SJSA1 (cell line): ENCODE measurements at regions not wholly inside any gene's neighbourhood (a gene's known extent, or its start where the extent isn't known, plus 50 kb on each side); places are given as distances from the start of the nearest gene placed in this dataset.

Source experiments
- DNase-seq, 2 experiments: peaks; one replicate each; pipeline ENCODE4 v3.0.0-alpha.2; 2015 to 2020; ENCODE audit warnings: low spot score in 2 of 2, low read depth in 1 of 2
- H3K27ac ChIP-seq: fragments of 250-450 bp; sonication (Bioruptor Pico); 2 replicates; pipeline ENCODE4 v1.5.1; 2020; ENCODE audit warnings: mild to moderate bottlenecking, moderate library complexity
- H3K27me3 ChIP-seq: fragments of 250-450 bp; sonication (Bioruptor Pico); replicated peaks from 2 replicates; pipeline ENCODE4 v1.5.1; 2020; ENCODE audit warnings: mild to moderate bottlenecking, moderate library complexity
- H3K36me3 ChIP-seq: fragments of 250-450 bp; sonication (Bioruptor Pico); 2 replicates; pipeline ENCODE4 v1.5.1; 2020; ENCODE audit warnings: mild to moderate bottlenecking
- H3K4me1 ChIP-seq: fragments of 250-450 bp; sonication (Bioruptor Pico); replicated peaks from 2 replicates; pipeline ENCODE4 v1.6.1; 2021; ENCODE audit warnings: mild to moderate bottlenecking
- H3K4me3 ChIP-seq: fragments of 250-450 bp; sonication (Bioruptor Pico); 2 replicates; pipeline ENCODE4 v1.5.1; 2020; ENCODE audit warnings: mild to moderate bottlenecking
- H3K9me3 ChIP-seq: fragments of 250-450 bp; sonication (Bioruptor Pico); replicated peaks from 2 replicates; pipeline ENCODE4 v1.5.1; 2020; ENCODE audit warnings: mild to moderate bottlenecking

DNA sequence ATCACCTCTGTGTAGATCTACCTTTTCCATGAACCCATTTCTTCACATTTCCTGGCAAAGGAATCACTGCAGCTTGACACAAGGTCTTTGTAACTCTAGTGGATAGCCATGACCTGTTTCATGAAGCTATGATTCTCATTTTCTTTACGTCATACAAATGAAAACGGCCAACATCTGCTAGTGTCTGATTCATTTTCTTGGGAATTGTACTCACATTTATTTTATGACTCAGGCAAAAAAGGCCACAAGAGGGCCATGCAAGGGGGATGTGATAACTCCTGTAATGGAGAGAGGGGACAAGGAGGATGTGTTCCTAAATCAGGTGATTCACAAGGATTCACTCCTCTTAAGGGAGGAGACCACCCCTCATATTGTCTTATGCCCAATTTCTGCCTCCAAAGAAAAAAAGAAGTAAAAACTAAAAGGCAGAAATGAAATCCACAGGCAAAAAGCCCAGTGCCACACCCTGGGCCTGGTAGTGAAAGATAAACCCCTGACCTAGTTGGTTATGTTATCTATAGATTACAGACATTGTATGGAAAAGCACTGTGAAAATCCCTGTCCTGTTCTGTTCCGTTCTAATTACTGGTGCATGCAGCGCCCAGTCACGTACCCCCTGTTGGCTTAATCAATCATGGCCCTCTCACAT is 249.9 kb downstream of the IPMK start:
- Histone ChIP-seq H3K9me3 (no peaks in the 10 kb centered on the region), H3K27ac (no peak overlapping the region), H3K36me3 (no peaks in the 10 kb centered on the region), H3K27me3 (no peaks in the 10 kb centered on the region), H3K4me3 (no peak overlapping the region), H3K4me1 (peaks cover 6% of the 10 kb centered on the region)
- no peak for DNase-seq

DNA sequence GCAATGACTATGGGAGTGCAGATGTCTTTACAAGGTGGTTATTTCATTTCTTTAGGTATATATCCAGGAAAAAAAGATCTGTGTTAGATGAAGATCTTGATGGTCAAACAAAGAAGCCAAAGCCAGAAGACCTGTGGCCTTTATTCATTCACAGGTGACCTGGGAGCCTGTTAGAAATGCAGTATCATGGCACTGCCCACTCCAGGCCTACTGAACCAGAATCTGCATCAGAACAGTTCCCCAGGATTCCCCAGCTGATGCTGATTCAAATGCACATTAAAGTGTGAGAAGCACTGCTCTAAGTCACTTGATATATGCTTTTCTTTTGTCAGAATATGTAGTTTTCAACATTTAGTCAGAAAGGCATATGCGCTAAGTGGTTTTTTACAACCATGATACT is 251.1 kb downstream of the IPMK start:
- DNase-seq = no peak
- Histone ChIP-seq H3K36me3 (no peaks in the 10 kb centered on the region), H3K27me3 (no peaks in the 10 kb centered on the region), H3K4me3 (no peak overlapping the region), H3K27ac (no peak overlapping the region), H3K4me1 (0 out of 2 replicates have a peak, but pooled peaks cover 3% of the 10 kb centered on the region), H3K9me3 (no peaks in the 10 kb centered on the region)

DNA sequence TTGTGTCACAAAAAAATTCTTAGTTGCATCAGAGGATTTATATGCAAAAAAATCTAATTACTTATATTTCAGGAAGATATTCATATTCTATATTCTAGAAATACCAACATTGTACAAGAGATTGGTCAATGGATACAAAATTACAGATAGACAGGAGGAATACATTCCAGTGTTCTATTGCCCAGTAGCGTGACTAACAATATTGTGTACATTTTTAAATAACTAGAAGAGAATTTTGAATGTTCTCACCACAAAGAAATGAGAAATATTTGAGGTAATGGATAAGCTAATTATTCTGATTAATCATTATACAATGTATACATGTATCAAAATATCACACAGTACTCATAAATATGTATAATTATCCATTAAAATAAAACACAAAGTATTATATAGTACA is 253.3 kb downstream of the IPMK start:
- Histone ChIP-seq H3K27me3 (no peaks in the 10 kb centered on the region), H3K9me3 (no peaks in the 10 kb centered on the region), H3K36me3 (no peaks in the 10 kb centered on the region), H3K4me3 (no peak overlapping the region), H3K4me1 (0 out of 2 replicates have a peak, but pooled peaks cover 3% of the 10 kb centered on the region), H3K27ac (no peak overlapping the region)
- DNase-seq = no peak

DNA sequence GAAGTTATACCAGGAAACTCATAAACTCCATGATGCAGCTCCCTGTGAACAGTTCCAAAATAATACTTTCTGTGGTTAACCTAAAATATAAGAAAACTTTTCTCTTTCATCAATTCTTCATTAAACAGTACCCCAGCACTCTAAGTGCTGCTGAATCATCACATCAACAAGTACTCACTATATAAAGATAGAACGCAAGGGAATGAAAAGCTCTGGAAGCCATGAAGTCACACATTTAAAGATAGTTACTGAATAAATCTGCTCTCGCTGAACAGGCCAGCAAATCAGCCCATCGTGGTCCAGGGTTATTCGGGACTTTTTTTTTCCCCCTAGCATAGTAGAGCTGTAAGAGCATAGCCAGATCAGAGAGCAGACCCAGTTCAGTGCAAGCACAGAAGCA is 254.3 kb downstream of the IPMK start:
- Histone ChIP-seq H3K4me1 (0 out of 2 replicates have a peak, but pooled peaks cover 3% of the 10 kb centered on the region), H3K9me3 (no peaks in the 10 kb centered on the region), H3K4me3 (no peak overlapping the region), H3K27me3 (no peaks in the 10 kb centered on the region), H3K27ac (no peak overlapping the region), H3K36me3 (no peaks in the 10 kb centered on the region)
- no peak for DNase-seq

DNA sequence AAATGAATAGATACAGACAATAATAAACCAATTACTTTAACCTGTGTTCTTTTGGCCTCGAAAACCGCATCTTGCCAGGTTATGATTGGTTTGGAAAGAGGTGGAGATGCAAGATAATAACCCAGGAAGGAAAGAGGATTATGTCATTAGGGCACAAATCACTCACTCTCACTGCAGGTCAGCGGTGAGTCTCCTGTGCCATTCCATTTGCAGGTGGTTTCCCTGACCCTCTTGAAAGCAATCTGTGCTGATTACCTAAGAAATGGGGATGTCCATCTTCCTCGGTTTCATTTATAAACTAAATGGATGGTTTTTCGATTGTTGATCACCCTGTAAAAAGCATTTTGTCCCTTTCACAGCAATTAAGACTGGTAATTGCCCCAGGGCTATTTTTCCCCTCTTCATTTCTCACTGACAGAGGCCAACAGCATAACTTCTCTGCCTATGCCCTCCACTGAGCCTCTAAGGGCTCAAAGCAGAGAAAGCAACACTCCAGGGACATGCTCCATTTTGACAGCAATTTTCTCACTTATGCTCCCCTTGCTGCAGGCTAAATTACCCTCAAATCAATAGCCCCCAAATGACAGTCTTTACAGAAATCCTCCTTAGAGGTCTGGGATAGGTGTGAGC is 257.5 kb downstream of the IPMK start:
- DNase-seq = no peak
- H3K9me3 ChIP-seq = no peaks in the 10 kb centered on the region
- no peak overlapping the region for H3K27ac ChIP-seq
- H3K27me3 ChIP-seq = no peaks in the 10 kb centered on the region; the same call in 1 of the 2 replicates
- H3K4me1 ChIP-seq = no peaks in the 10 kb centered on the region
- H3K4me3 ChIP-seq = no peak overlapping the region
- no peaks in the 10 kb centered on the region for H3K36me3 ChIP-seq

DNA sequence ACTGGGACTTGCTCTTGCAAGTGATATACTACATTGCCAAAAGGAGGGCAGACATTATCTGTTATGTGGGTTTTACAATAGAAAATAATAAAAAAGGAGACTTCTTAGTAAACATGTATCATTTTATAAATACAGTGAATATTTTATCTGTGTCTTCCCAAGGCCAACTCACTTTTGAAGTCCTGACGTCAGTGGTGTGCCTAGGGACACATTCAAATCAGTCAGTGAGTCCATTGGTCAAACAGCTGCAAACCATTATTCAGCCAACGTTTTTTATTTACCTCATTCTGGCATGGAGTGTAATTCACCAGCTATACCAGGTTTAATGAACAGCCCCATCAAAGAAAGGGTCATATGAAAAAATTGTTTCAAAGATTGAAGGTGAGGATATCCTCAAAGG is 263.7 kb downstream of the IPMK start:
- H3K4me3 ChIP-seq = no peak overlapping the region
- no peak for DNase-seq

DNA sequence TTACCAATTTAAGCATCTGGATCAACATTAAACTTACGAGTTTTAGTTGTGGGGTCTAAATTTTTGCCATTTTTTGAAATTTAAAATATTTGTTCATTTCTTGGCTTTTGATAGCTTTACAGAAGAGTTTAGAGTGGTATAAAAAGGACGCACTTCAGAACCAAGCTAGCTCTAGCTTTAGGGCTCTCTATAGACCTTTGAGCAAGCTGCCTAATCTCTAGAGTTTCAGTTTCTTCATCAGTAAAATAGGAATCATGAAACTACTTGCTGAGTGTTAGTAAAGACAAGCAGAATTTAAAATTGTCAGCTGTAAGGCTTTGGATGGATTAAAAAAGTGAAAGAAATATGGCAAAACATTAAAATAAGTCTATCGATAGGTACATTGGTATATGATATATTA is 266.5 kb downstream of the IPMK start:
- no peak overlapping the region for H3K27ac ChIP-seq
- H3K4me3 ChIP-seq = no peak overlapping the region
- no peaks in the 10 kb centered on the region for H3K9me3 ChIP-seq
- DNase-seq = no peak
- H3K27me3 ChIP-seq = no peaks in the 10 kb centered on the region
- H3K4me1 ChIP-seq = no peaks in the 10 kb centered on the region
- no peaks in the 10 kb centered on the region for H3K36me3 ChIP-seq

More for the DNA sequence above, 263.7 kb downstream of the IPMK start:
- no peaks in the 10 kb centered on the region for H3K36me3 ChIP-seq
- H3K27me3 ChIP-seq = no peaks in the 10 kb centered on the region; the same call in 1 of the 2 replicates
- H3K9me3 ChIP-seq = no peaks in the 10 kb centered on the region
- H3K27ac ChIP-seq = no peak overlapping the region
- no peaks in the 10 kb centered on the region for H3K4me1 ChIP-seq

DNA sequence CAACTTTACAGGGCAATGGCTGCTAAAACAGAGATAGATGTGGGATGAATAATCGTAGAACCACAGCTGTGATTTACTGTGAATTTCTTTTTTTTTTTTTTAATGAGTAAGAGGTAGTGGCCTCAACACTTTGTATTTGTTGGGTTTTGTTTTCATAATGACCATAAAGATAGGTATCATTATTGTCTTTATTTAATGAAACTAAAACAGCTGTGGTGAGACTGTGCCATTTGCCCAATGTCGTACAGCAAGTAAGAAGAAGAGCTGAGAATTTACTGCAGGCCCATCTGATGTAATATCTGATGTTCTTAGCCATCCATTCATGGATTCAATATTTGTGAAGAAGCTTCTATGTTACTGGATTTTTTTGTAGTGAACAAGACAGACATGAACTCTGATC is 271.2 kb downstream of the IPMK start:
- Histone ChIP-seq H3K27me3 (no peaks in the 10 kb centered on the region), H3K4me1 (peaks cover 11% of the 10 kb centered on the region), H3K9me3 (no peaks in the 10 kb centered on the region), H3K4me3 (no peak overlapping the region), H3K36me3 (no peaks in the 10 kb centered on the region), H3K27ac (no peak overlapping the region)
- DNase-seq = no peak

DNA sequence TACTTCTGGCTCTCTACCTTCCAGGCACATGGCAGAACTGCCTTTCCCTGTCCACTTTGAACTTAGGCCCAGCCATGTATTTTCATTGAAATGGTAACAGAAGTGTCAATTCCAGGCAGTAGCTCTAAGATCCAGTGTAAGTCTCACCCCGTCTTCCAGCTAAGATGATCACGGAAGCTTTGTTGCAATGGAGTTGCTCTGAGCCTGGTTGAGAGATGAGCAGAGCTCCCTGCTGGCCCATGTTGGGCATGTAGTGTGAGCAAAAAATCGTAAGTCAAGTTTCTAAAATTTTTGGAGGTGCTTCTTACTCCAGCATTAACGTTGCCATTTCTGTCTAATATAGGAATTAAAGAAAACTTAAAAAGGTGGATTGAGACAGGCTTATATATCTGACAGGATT is 274.4 kb downstream of the IPMK start:
- peaks cover 11% of the 10 kb centered on the region for H3K4me1 ChIP-seq
- no peaks in the 10 kb centered on the region for H3K9me3 ChIP-seq
- no peak for DNase-seq
- no peak overlapping the region for H3K4me3 ChIP-seq
- H3K36me3 ChIP-seq = no peaks in the 10 kb centered on the region
- H3K27me3 ChIP-seq = no peaks in the 10 kb centered on the region
- H3K27ac ChIP-seq = no peak overlapping the region

DNA sequence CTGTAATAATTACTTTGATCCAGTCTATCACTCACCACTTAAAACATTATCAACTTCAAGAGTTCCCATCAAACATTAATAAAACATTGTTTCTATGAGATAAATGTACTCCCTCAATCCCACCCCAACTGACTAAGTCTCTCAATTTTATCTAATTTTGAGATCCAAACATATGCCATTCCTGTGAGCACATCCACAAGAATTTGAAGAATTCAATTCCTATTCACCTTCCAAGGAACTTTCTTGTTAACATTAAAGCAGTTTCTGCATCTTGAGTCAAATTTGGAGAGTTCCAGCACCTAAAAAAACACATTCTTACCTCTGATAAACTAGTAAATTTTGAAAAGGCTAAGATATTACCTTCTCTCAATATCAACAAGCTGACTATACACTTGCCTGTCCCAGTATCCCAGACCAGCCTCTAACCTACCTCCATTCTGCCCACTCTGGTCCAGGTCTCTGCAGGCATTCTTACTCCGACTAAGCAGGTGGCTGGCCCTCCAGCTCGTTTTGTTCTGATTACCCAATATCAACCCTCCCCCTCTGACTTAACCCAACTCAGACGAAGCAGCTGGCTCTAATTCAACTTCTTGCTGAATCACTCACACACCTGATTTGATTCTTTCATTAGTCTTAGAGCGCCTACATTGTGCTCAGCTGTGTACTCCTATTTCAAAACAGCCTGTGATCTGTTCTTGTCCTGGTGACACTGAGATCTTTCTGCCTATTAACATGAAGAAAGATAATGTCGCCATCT is 275.2 kb downstream of the IPMK start:
- Histone ChIP-seq H3K27ac (no peak overlapping the region), H3K9me3 (no peaks in the 10 kb centered on the region), H3K36me3 (no peaks in the 10 kb centered on the region), H3K4me1 (peaks cover 11% of the 10 kb centered on the region), H3K27me3 (no peaks in the 10 kb centered on the region), H3K4me3 (no peak overlapping the region)
- DNase-seq = peak in 1 of 2 experiments; percentile 11

DNA sequence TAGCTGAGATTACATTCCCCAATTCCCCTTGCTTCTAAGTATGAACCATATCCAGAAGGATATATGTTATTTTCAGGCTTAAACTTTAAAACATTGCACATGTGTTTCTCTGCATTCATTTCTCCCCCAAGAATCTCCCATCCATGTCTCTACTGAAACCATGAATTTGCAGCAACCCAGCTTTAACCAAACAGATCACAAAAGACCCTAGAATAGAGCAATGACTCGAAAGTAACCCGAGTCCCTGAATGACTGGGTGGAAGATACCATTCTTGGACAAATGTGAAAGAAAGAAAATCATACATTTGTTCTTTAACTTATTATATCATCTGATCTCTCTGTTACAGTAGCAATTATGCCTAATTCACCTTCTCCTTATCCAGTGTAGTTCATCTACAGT is 278.7 kb downstream of the IPMK start:
- Histone ChIP-seq H3K4me1 (peaks cover 11% of the 10 kb centered on the region), H3K4me3 (no peak overlapping the region), H3K9me3 (no peaks in the 10 kb centered on the region), H3K27ac (no peak overlapping the region), H3K27me3 (no peaks in the 10 kb centered on the region), H3K36me3 (no peaks in the 10 kb centered on the region)
- no peak for DNase-seq

DNA sequence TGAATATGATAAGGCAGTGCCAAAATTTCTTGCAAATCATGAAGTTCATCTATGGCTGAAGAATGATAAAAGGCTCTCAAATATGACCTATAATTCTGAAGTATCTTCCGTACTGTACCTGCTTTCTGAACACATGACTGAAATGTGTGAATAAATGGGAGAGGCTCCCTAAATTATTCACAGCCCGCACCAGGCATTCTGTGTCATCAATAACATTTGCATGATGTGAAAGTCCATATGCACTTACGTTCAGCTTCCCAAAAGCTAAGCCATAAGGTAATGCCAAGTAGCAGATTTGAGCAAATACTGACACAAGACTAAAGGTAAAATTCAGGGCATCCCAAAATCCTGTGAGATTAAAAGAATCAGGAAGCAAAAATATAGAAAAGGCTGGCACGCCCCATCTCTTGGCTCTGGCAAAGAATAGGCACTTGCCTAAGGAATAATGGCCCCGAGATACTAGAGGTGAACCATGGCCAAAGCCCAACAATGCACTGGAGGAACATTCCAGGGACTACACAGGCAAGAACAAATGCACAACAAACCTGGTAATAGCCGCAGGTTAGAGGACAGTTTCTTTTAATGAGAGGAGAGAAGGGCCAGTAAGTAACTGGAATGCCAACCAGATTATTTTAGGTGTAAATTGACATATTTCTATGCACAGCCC is 280.5 kb downstream of the IPMK start:
- Histone ChIP-seq H3K9me3 (no peaks in the 10 kb centered on the region), H3K36me3 (no peaks in the 10 kb centered on the region), H3K4me1 (peaks cover under 1% of the 10 kb centered on the region; the same call in 1 of the 2 replicates), H3K27me3 (no peaks in the 10 kb centered on the region), H3K4me3 (no peak overlapping the region), H3K27ac (no peak overlapping the region)
- DNase-seq = no peak

DNA sequence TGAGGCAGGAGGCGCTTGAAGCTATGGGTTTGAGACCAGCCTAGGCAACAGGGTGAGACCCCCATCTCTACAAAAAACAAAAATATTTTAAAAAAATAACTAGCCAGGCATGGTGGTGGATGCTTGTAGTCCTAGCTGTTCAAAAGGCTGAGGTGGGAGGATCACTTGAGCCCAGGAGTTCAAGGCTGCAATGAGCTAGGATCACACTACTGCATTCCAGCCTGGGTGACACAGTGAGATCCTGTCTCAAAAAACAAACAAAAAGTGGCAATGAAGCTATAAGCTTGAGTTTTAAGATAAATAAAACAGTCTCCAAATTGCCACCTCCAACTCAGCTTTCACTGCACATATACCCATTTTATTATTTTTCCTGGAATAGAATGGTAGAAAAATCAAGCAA is 281.3 kb downstream of the IPMK start:
- no peak overlapping the region for H3K4me3 ChIP-seq
- no peaks in the 10 kb centered on the region for H3K9me3 ChIP-seq
- DNase-seq = no peak
- no peak overlapping the region for H3K27ac ChIP-seq
- H3K4me1 ChIP-seq = no peaks in the 10 kb centered on the region
- no peaks in the 10 kb centered on the region for H3K36me3 ChIP-seq
- H3K27me3 ChIP-seq = no peaks in the 10 kb centered on the region
